HCT116 (cell line): ENCODE measurements at regions not wholly inside any gene's neighbourhood (a gene's known extent, or its start where the extent isn't known, plus 50 kb on each side); places are given as distances from the start of the nearest gene placed in this dataset.

Source experiments
- ATF3 ChIP-seq: IDR thresholded peaks from 2 replicates; pipeline ENCODE4 v1.6.1; 2012
- CTCF ChIP-seq, 3 experiments: fragments of 200-600 bp in 1 of 3; sonication (generic) in 1 of 3; IDR thresholded peaks in 2 of 3; conservative IDR thresholded peaks in 1 of 3; 2 replicates each; pipeline ENCODE4 v1.5.1; 2012 to 2017; ENCODE audit warnings: low read depth in 2 of 3, low read length in 2 of 3, antibody characterized with exemption in 1 of 3, borderline replicate concordance in 1 of 3, control low read depth in 1 of 3, mild to moderate bottlenecking in 1 of 3, mixed read lengths in 1 of 3, mixed run types in 1 of 3, moderate library complexity in 1 of 3; ENCODE audit not compliant: insufficient read depth in 1 of 3
- ELF1 ChIP-seq: IDR thresholded peaks from 2 replicates; pipeline ENCODE4 v1.6.1; 2012; ENCODE audit warnings: low read depth, borderline replicate concordance
- EZH2 ChIP-seq: fragments of 200-600 bp; sonication (generic); IDR thresholded peaks from 2 replicates; pipeline ENCODE4 v1.6.1; 2017; ENCODE audit warnings: antibody characterized with exemption, mixed run types
- FOSL1 ChIP-seq: IDR thresholded peaks from 2 replicates; pipeline ENCODE4 v1.6.1; 2012; ENCODE audit warnings: low read depth
- JUND ChIP-seq: IDR thresholded peaks from 2 replicates; pipeline ENCODE4 v1.6.1; 2012
- MAX ChIP-seq: IDR thresholded peaks from 2 replicates; pipeline ENCODE4 v1.6.1; 2012
- POLR2A ChIP-seq: IDR thresholded peaks from 2 replicates; pipeline ENCODE4 v1.7.0; 2011; ENCODE audit warnings: borderline replicate concordance; ENCODE audit not compliant: insufficient read depth, insufficient read length; ENCODE audit errors: extremely low read depth
- POLR2AphosphoS5 ChIP-seq: IDR thresholded peaks from 2 replicates; pipeline ENCODE4 v1.6.1; 2011; ENCODE audit warnings: mild to moderate bottlenecking, low read depth, low read length, moderate library complexity
- SIN3A ChIP-seq: IDR thresholded peaks from 2 replicates; pipeline ENCODE4 v1.6.1; 2012; ENCODE audit warnings: low read depth
- YY1 ChIP-seq: IDR thresholded peaks from 2 replicates; pipeline ENCODE4 v1.6.1; 2011; ENCODE audit warnings: low read length, low read depth, moderate library complexity, mild to moderate bottlenecking; ENCODE audit not compliant: insufficient replicate concordance; ENCODE audit errors: extremely low read depth
- ZBTB33 ChIP-seq: IDR thresholded peaks from 2 replicates; pipeline ENCODE4 v1.6.1; 2011; ENCODE audit warnings: mild to moderate bottlenecking, low read length, moderate library complexity; ENCODE audit not compliant: insufficient replicate concordance; ENCODE audit errors: extremely low read depth
- ZNF274 ChIP-seq: fragments of 200-500 bp; sonication (Bioruptor generic); IDR thresholded peaks from 2 replicates; pipeline ENCODE4 v1.6.1; 2014; ENCODE audit warnings: mild to moderate bottlenecking, low read depth, low read length, inconsistent platforms

- TF ChIP-seq POLR2A (no peak), MAX (no peak), CTCF (IDR thresholded peaks at IDR 0.05 in 2 of 3, conservative IDR thresholded peaks at IDR 0.05 in 1 of 3; ENCODE audit: borderline replicate concordance in 1 of 3, insufficient read depth in 1 of 3, low read depth in 2 of 3, low read length in 2 of 3) (no peak), YY1 (no peak), EZH2 (no peak), FOSL1 (no peak), SIN3A (no peak), ATF3 (no peak), POLR2AphosphoS5 (no peak), JUND (no peak), ZBTB33 (no peak), ZNF274 (no peak), ELF1 (no peak)
These were observed 123.4 kb downstream of the RIPK4 start for GRCh38 chr21:41643246-41643966.
